ENCODE measurements at regions not wholly inside any gene's neighbourhood (a gene's known extent, or its start where the extent isn't known, plus 50 kb on each side); places are given as distances from the start of the nearest gene placed in this dataset.

DNA sequence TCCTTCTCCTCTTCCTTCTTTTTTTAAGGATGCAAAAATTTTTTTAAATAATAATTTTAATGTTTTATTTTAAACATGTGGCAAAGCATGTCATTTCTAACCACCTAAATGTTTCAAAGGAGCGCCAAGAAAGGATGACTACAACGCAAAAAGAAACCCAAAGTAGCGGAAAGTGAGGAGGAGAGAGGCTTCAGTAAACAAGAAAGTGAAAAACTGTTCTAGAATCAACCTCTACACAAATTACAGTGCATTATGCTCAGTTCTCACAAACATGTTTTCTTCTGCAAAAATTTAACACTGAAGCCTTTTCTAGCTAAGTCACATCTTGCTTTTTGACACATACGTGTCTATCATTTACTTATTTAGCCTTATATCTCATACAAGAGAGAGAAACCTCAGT lies 948.6 kb downstream of the GATA3 start:
- no peak for DNase-seq
- Histone ChIP-seq H4K8ac (ENCODE audit: low read depth in 2 of 2, low read length in 2 of 2) (no peak overlapping the region), H2AK9ac (replicated peaks; ENCODE audit: low read depth, low read length, poor library complexity) (no peak overlapping the region), H3K4me2 (ENCODE audit: low read depth, low read length) (no peak overlapping the region), H2AFZ (replicated peaks; ENCODE audit: low read length, poor library complexity) (no peak overlapping the region), H3K18ac (ENCODE audit: low read depth, low read length) (no peak overlapping the region), H3K36me3 (ENCODE audit: control insufficient read depth, insufficient read depth, low read length) (no peaks in the 10 kb centered on the region), H3K27ac (ENCODE audit: insufficient read depth, low read length) (no peak overlapping the region), H4K91ac (ENCODE audit: insufficient read depth, low read depth, low read length) (no peak overlapping the region), H3K9me3 (ENCODE audit: control insufficient read depth, insufficient read depth, low read length) (peaks cover 7% of the 10 kb centered on the region), H3K79me1 (ENCODE audit: low read depth in 1 of 2, low read length in 2 of 2) (no peaks in the 10 kb centered on the region), H4K5ac (ENCODE audit: low read depth, low read length) (no peak overlapping the region), H2AK5ac (ENCODE audit: low read depth, low read length) (no peak overlapping the region), H4K20me1 (ENCODE audit: insufficient read depth, low read length) (no peaks in the 10 kb centered on the region), H3K9ac (ENCODE audit: low read depth, low read length) (no peak overlapping the region), H3K4me3 (ENCODE audit: insufficient read depth, low read depth, low read length) (no peak overlapping the region), H2BK5ac (ENCODE audit: low read depth, low read length, poor library complexity, severe bottlenecking) (no peak overlapping the region), H3K4ac (ENCODE audit: low read depth, low read length) (no peak overlapping the region), H2BK15ac (ENCODE audit: low read depth, low read length) (no peak overlapping the region), H3K27me3 (ENCODE audit: control insufficient read depth, insufficient read depth, low read length) (no peaks in the 10 kb centered on the region), H3K56ac (ENCODE audit: extremely low read depth, insufficient read depth, low read length) (no peak overlapping the region), H2BK120ac (ENCODE audit: low read depth, low read length) (no peak overlapping the region), H3K9me1 (ENCODE audit: insufficient read depth, low read length) (no peaks in the 10 kb centered on the region), H3K4me1 (ENCODE audit: control insufficient read depth, insufficient read depth, low read length) (no peaks in the 10 kb centered on the region), H3K23ac (ENCODE audit: low read depth, low read length) (no peak overlapping the region), H3K14ac (replicated peaks; ENCODE audit: low read depth, low read length) (no peak overlapping the region), H2BK20ac (ENCODE audit: low read depth, low read length) (no peak overlapping the region)
- BruUV-seq (replicated peaks): no TSS peak
- ChIA-PET CTCF (interaction anchor here (0.6 kb wide), 1 partner anchor 173 kb away, joined by 3 read pairs; no protein-coding TSS in a partner anchor), POLR2A (ENCODE audit: unreplicated experiment) (no interaction called here)
- dilution Hi-C loops (cut with HindIII; ENCODE audit: low sequenced_read_pairs, unreplicated experiment) (no loop called here), intact Hi-C loops (cut with micrococcal nuclease) (no loop called here), in situ Hi-C loops (cut with MboI; ENCODE audit: low sequenced_read_pairs) (no loop called here)
- no peak for ATAC-seq (ENCODE audit: low read depth)
- TF ChIP-seq MAZ (IDR thresholded peaks at IDR 0.05; ENCODE audit: borderline replicate concordance, low read depth, low read length) (no peak), CHD1 (IDR thresholded peaks at IDR 0.05; ENCODE audit: low read depth, low read length) (no peak), MXI1 (IDR thresholded peaks at IDR 0.05; ENCODE audit: borderline replicate concordance, low read depth, low read length) (no peak), RCOR1 (IDR thresholded peaks at IDR 0.05; ENCODE audit: insufficient replicate concordance, low read length) (no peak), CEBPB (IDR thresholded peaks at IDR 0.05; ENCODE audit: low read depth, low read length) (no peak), POLR2A (IDR thresholded peaks at IDR 0.05; ENCODE audit: low read depth, low read length) (no peak), ELK1 (IDR thresholded peaks at IDR 0.05; ENCODE audit: borderline replicate concordance, low read depth, low read length) (no peak), SMC3 (IDR thresholded peaks at IDR 0.05; ENCODE audit: low read depth, low read length) (no peak)
- no CpG with 5 or more reads among the region's 4 CpGs for WGBS, 2 experiments (ENCODE audit: extremely low coverage in 2 of 2, insufficient read length in 1 of 2)

Measured in IMR-90 (cell line).